SK-N-SH (cell line): ENCODE measurements at regions not wholly inside any gene's neighbourhood (a gene's known extent, or its start where the extent isn't known, plus 50 kb on each side); places are given as distances from the start of the nearest gene placed in this dataset.

Experiments
- CTCF ChIP-seq: fragments of 200-600 bp; sonication (generic); IDR thresholded peaks from 2 replicates; pipeline ENCODE4 v1.6.1; 2017; ENCODE audit warnings: antibody characterized with exemption, mild to moderate bottlenecking, moderate library complexity
- EP300 ChIP-seq, 2 experiments: IDR thresholded peaks; 2 replicates each; pipeline versions ENCODE4 v1.4.0 to v1.6.1; 2012; ENCODE audit warnings: borderline replicate concordance in 1 of 2, low read depth in 1 of 2, low read length in 1 of 2
- FOSL2 ChIP-seq: IDR thresholded peaks from 2 replicates; pipeline ENCODE4 v1.4.0; 2012; ENCODE audit warnings: low read depth, mild to moderate bottlenecking, moderate library complexity, borderline replicate concordance
- FOXJ3 ChIP-seq: sonication (generic); formaldehyde crosslinking; IDR thresholded peaks from 2 replicates; pipeline ENCODE4 v1.5.1; 2020; ENCODE audit warnings: mild to moderate bottlenecking, missing genetic modification reagents
- JUND ChIP-seq: IDR thresholded peaks from 2 replicates; pipeline ENCODE4 v1.4.0; 2012
- MAX ChIP-seq: IDR thresholded peaks from 2 replicates; pipeline ENCODE4 v1.4.0; 2012; ENCODE audit warnings: low read depth
- MXI1 ChIP-seq: IDR thresholded peaks from 2 replicates; pipeline ENCODE4 v1.6.1; 2012; ENCODE audit warnings: mild to moderate bottlenecking, low read depth, low read length, improper control_type of control experiment
- NRF1 ChIP-seq: IDR thresholded peaks from 2 replicates; pipeline ENCODE4 v1.6.1; 2012; ENCODE audit warnings: low read depth, mild to moderate bottlenecking, low read length
- POLR2AphosphoS5 ChIP-seq: IDR thresholded peaks from 2 replicates; pipeline ENCODE4 v1.6.1; 2012; ENCODE audit warnings: low read depth, low read length
- SMC3 ChIP-seq: IDR thresholded peaks from 2 replicates; pipeline ENCODE4 v1.6.1; 2012; ENCODE audit warnings: low read depth, low read length, improper control_type of control experiment
- TEAD4 ChIP-seq: IDR thresholded peaks from 2 replicates; pipeline ENCODE4 v1.4.0; 2012; ENCODE audit warnings: mild to moderate bottlenecking, borderline replicate concordance; ENCODE audit not compliant: insufficient read depth
- YY1 ChIP-seq: IDR thresholded peaks from 2 replicates; pipeline ENCODE4 v1.4.0; 2012; ENCODE audit warnings: low read depth, mild to moderate bottlenecking

- TF ChIP-seq TEAD4 (no peak), NRF1 (no peak), CTCF (no peak), YY1 (no peak), MXI1 (no peak), POLR2AphosphoS5 (no peak), FOXJ3 (CRISPR knock-in tag) (no peak), MAX (no peak), JUND (no peak), FOSL2 (no peak), EP300 (IDR thresholded peaks at IDR 0.05; ENCODE audit: borderline replicate concordance in 1 of 2, low read depth in 1 of 2, low read length in 1 of 2) (no peak), SMC3 (no peak)
Observed at GRCh38 chr2:145543155-145543554, 1023.2 kb upstream of the ZEB2 start.
